HG02678 (cell line): ENCODE measurements at regions not wholly inside any gene's neighbourhood (a gene's known extent, or its start where the extent isn't known, plus 50 kb on each side); places are given as distances from the start of the nearest gene placed in this dataset.
"Not testable (repeated sequence)": the region's sequence is repeated elsewhere in the genome, so short reads cannot be mapped to it uniquely, and the experiment has no call there.

ENCODE experiments used
- ATAC-seq: cut with Tn5 transposase; IDR thresholded peaks from one replicate; pipeline ENCODE4 v1.9.1; 2021; ENCODE audit warnings: mild to moderate bottlenecking, moderate library complexity; ENCODE audit not compliant: unreplicated experiment

GRCh38 chr6:144568241-144568640 lies 283.1 kb downstream of the UTRN start:
- no peak for ATAC-seq

- not testable (repeated sequence) for ATAC-seq
Measured at GRCh38 chr6:144572541-144572940, 287.4 kb downstream of the UTRN start.

GRCh38 chr6:144574796-144575195 lies 289.7 kb downstream of the UTRN start:
- no peak for ATAC-seq

- no peak for ATAC-seq
Measured at GRCh38 chr6:144575327-144575726, 290.2 kb downstream of the UTRN start.

- no peak for ATAC-seq
Measured at GRCh38 chr6:144576871-144577270, 291.7 kb downstream of the UTRN start.

- ATAC-seq, result no peak
Measured at GRCh38 chr6:144578385-144579350, 293.5 kb downstream of the UTRN start.

- no peak for ATAC-seq
Measured at GRCh38 chr6:144580039-144580438, 294.9 kb downstream of the UTRN start.

- ATAC-seq, result no peak
Measured at GRCh38 chr6:144580771-144581170, 295.6 kb downstream of the UTRN start.

GRCh38 chr6:144581812-144582537 lies 296.8 kb downstream of the UTRN start:
- ATAC-seq, result no peak

- peak; percentile 93 for ATAC-seq
Measured at GRCh38 chr6:144582939-144583613, 297.9 kb downstream of the UTRN start.

GRCh38 chr6:144583614-144583954 lies 298.4 kb downstream of the UTRN start:
- ATAC-seq, result no peak

GRCh38 chr6:144585217-144585814 lies 300.2 kb downstream of the UTRN start:
- ATAC-seq, result no peak

- ATAC-seq, result no peak
Measured at GRCh38 chr6:144586986-144587385, 301.9 kb downstream of the UTRN start.

GRCh38 chr6:144588697-144589325 lies 303.7 kb downstream of the UTRN start:
- ATAC-seq, result peak; percentile 60

- ATAC-seq, result no peak
Measured at GRCh38 chr6:144590532-144590931, 305.4 kb downstream of the UTRN start.

GRCh38 chr6:144593392-144593791 lies 308.3 kb downstream of the UTRN start:
- no peak for ATAC-seq

- ATAC-seq, result no peak
Measured at GRCh38 chr6:144594585-144594984, 309.4 kb downstream of the UTRN start.

GRCh38 chr6:144595266-144595665 lies 310.1 kb downstream of the UTRN start:
- no peak for ATAC-seq

- ATAC-seq, result no peak
Measured at GRCh38 chr6:144597511-144597910, 312.4 kb downstream of the UTRN start.

GRCh38 chr6:144599615-144600014 lies 314.5 kb downstream of the UTRN start:
- no peak for ATAC-seq

GRCh38 chr6:144601221-144601620 lies 316.1 kb downstream of the UTRN start:
- no peak for ATAC-seq
